ENCODE measurements at regions not wholly inside any gene's neighbourhood (a gene's known extent, or its start where the extent isn't known, plus 50 kb on each side); places are given as distances from the start of the nearest gene placed in this dataset.
"Not testable (repeated sequence)": the region's sequence is repeated elsewhere in the genome, so short reads cannot be mapped to it uniquely, and the experiment has no call there.

- H3K36me3 ChIP-seq, result peaks cover 0 to 14% of the 10 kb centered on the region in 2 donors
- H3K4me3 ChIP-seq; intact Hi-C loops (cut with DNase I; ENCODE audit: low total_unique reads); in situ Hi-C loops (cut with MboI; ENCODE audit: low sequenced_read_pairs in 4 of 4); H3K9me3 ChIP-seq; H3K4me1 ChIP-seq; ATAC-seq; DNase-seq; H3K27ac ChIP-seq; H3K27me3 ChIP-seq: not testable (repeated sequence)
Observed at GRCh38 chr6:57946769-57947091, 629.3 kb downstream of the PRIM2 start.

- ATAC-seq; in situ Hi-C loops (cut with MboI; ENCODE audit: low sequenced_read_pairs in 4 of 4); H3K4me1 ChIP-seq; H3K27ac ChIP-seq; H3K9me3 ChIP-seq; DNase-seq; H3K27me3 ChIP-seq; intact Hi-C loops (cut with DNase I; ENCODE audit: low total_unique reads); H3K4me3 ChIP-seq: not testable (repeated sequence)
- peaks cover 0 to 14% of the 10 kb centered on the region in 2 donors for H3K36me3 ChIP-seq
Observed at GRCh38 chr6:57948481-57948880, 631.1 kb downstream of the PRIM2 start.

DNA sequence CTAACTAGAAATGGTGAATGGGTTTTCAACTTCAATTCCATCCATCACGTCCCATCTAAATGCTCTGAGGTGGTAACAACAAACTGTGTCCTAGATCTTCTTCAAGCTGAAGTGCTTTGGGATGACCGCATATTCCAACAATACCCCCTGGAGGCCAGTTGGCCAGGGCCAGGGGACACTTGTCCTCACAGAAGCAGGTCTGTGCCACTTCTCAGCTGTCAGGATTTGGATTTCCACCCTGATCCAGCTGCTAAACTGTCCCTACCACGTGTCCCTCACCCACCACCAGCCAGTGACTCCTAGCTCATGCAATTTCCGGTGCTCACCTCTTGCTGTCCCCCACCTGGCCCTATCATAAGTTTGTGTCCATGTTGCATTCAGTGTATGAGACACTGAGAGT lies 633.0 kb downstream of the PRIM2 start:
- DNase-seq; H3K4me3 ChIP-seq; H3K27me3 ChIP-seq; intact Hi-C loops (cut with DNase I; ENCODE audit: low total_unique reads); H3K27ac ChIP-seq; ATAC-seq; H3K9me3 ChIP-seq; H3K4me1 ChIP-seq; in situ Hi-C loops (cut with MboI; ENCODE audit: low sequenced_read_pairs in 4 of 4): not testable (repeated sequence)
- H3K36me3 ChIP-seq, result peaks cover 0 to 14% of the 10 kb centered on the region in 2 donors

GRCh38 chr6:57966757-57967156 lies 649.3 kb downstream of the PRIM2 start:
- H3K27ac ChIP-seq; H3K4me3 ChIP-seq; H3K27me3 ChIP-seq; H3K9me3 ChIP-seq; DNase-seq; intact Hi-C loops (cut with DNase I; ENCODE audit: low total_unique reads); in situ Hi-C loops (cut with MboI; ENCODE audit: low sequenced_read_pairs in 4 of 4); H3K4me1 ChIP-seq; ATAC-seq; H3K36me3 ChIP-seq: not testable (repeated sequence)

DNA sequence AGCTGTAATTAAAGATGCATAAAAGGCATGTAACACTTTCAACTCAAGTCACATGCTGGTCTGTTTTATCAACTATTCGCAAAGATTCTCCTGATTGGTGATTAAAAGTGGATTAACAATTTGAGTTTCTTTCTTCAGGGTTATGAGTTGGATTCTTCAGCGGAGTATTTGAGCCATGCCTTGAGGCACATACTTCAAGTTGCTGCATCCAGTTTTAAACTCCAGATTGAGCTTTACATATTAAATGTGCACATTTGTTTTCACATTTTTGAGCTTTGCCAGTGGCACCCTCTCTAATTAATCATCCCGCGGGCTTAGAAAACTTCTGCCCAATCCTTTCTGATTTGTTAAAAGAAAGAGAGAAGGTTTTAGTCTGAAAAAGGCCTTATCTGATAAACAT lies 654.5 kb downstream of the PRIM2 start:
- H3K27ac ChIP-seq; H3K4me3 ChIP-seq; in situ Hi-C loops (cut with MboI; ENCODE audit: low sequenced_read_pairs in 4 of 4); intact Hi-C loops (cut with DNase I; ENCODE audit: low total_unique reads); H3K27me3 ChIP-seq; H3K36me3 ChIP-seq; H3K9me3 ChIP-seq; ATAC-seq; H3K4me1 ChIP-seq; DNase-seq: not testable (repeated sequence)

DNA sequence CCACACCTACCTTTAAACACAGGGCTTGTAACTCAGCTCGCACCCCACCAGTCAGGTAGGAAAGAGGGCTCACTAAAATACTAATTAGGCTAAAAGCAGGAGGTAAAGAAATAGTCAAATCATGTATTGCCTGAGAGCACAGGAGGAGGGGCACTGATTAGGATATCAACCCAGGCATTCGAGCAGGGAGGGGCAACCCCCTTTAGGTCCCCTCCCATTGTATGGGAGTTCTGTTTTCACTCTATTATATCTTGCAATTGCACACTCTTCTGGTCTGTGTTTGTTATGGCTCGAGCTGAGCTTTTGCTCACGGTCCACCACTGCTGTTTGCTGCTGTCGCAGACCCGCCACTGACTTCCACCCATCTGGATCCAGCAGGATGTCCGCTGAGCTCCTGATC lies 657.2 kb downstream of the PRIM2 start:
- ATAC-seq, result no peak
- H3K4me1 ChIP-seq, result no peaks in the 10 kb centered on the region
- intact Hi-C loops (cut with DNase I; ENCODE audit: low total_unique reads), result no loop called here
- H3K27me3 ChIP-seq, result peaks cover 0 to 3% (median 0%) of the 10 kb centered on the region in 3 donors
- no peaks in the 10 kb centered on the region for H3K36me3 ChIP-seq
- TF ChIP-seq POLR2A (IDR thresholded peaks at IDR 0.05), result no peak
- TF ChIP-seq, protein P1, sequence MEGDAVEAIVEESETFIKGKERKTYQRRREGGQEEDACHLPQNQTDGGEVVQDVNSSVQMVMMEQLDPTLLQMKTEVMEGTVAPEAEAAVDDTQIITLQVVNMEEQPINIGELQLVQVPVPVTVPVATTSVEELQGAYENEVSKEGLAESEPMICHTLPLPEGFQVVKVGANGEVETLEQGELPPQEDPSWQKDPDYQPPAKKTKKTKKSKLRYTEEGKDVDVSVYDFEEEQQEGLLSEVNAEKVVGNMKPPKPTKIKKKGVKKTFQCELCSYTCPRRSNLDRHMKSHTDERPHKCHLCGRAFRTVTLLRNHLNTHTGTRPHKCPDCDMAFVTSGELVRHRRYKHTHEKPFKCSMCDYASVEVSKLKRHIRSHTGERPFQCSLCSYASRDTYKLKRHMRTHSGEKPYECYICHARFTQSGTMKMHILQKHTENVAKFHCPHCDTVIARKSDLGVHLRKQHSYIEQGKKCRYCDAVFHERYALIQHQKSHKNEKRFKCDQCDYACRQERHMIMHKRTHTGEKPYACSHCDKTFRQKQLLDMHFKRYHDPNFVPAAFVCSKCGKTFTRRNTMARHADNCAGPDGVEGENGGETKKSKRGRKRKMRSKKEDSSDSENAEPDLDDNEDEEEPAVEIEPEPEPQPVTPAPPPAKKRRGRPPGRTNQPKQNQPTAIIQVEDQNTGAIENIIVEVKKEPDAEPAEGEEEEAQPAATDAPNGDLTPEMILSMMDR (IDR thresholded peaks at IDR 0.05 in 4 of 5, conservative IDR thresholded peaks at IDR 0.05 in 1 of 5), result no peak
- no peak for DNase-seq
- H3K9me3 ChIP-seq, result no peaks in the 10 kb centered on the region
- H3K4me3 ChIP-seq, result no peak overlapping the region
- H3K27ac ChIP-seq, result no peak overlapping the region
- in situ Hi-C loops (cut with MboI; ENCODE audit: low sequenced_read_pairs in 4 of 4), result no loop called here

DNA sequence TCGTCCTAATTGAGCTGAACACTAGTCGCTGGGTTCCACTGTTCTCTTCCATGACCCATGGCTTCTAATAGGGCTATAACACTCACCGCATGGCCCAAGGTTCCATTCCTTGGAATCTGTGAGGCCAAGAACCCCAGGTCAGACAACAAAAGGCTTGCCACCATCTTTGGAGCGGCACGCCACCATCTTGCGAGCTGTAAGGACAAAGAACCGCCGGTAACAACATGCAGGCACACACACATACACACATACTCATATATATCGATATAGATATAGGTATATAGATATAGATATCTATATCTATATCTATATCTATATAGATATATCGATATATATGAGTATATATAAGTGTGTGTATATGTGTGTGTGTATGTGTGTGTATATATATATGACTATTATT lies 657.7 kb downstream of the PRIM2 start:
- in situ Hi-C loops (cut with MboI; ENCODE audit: low sequenced_read_pairs in 4 of 4); H3K27me3 ChIP-seq; ATAC-seq; intact Hi-C loops (cut with DNase I; ENCODE audit: low total_unique reads); H3K36me3 ChIP-seq; H3K27ac ChIP-seq; H3K4me3 ChIP-seq; H3K9me3 ChIP-seq; H3K4me1 ChIP-seq; DNase-seq: not testable (repeated sequence)

GRCh38 chr6:57976371-57976770 lies 658.9 kb downstream of the PRIM2 start:
- H3K4me3 ChIP-seq; H3K27me3 ChIP-seq; intact Hi-C loops (cut with DNase I; ENCODE audit: low total_unique reads); DNase-seq; H3K4me1 ChIP-seq; ATAC-seq; H3K9me3 ChIP-seq; in situ Hi-C loops (cut with MboI; ENCODE audit: low sequenced_read_pairs in 4 of 4); H3K36me3 ChIP-seq; H3K27ac ChIP-seq: not testable (repeated sequence)

- H3K9me3 ChIP-seq; DNase-seq; H3K27ac ChIP-seq; in situ Hi-C loops (cut with MboI; ENCODE audit: low sequenced_read_pairs in 4 of 4); H3K4me3 ChIP-seq; H3K4me1 ChIP-seq; ATAC-seq; intact Hi-C loops (cut with DNase I; ENCODE audit: low total_unique reads); H3K36me3 ChIP-seq; H3K27me3 ChIP-seq: not testable (repeated sequence)
Observed at GRCh38 chr6:57983603-57984002, 666.2 kb downstream of the PRIM2 start.

DNA sequence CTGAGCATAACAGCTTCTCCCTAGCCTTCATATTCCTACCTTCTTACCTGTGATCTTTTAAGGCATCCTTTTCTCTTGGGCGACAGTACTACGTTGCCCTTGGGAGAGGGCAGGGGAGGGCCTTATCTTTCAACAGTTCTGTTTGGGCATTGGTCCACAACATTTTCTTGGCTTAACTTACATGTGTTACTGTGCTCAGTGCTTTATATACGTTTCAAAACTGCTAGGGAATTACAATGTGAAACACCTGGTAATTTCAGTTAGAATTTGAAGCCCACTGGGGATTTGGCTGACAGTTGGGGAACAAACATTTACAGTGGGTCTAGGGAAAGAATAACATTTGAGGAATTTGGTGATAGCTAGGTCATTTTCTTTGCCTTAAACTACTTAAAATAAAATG lies 667.1 kb downstream of the PRIM2 start:
- intact Hi-C loops (cut with DNase I; ENCODE audit: low total_unique reads), result not testable (repeated sequence)

GRCh38 chr6:57985734-57986133 lies 668.3 kb downstream of the PRIM2 start:
- DNase-seq; H3K36me3 ChIP-seq; H3K9me3 ChIP-seq; H3K27ac ChIP-seq; intact Hi-C loops (cut with DNase I; ENCODE audit: low total_unique reads); H3K4me1 ChIP-seq; H3K27me3 ChIP-seq; in situ Hi-C loops (cut with MboI; ENCODE audit: low sequenced_read_pairs in 4 of 4); H3K4me3 ChIP-seq; ATAC-seq: not testable (repeated sequence)

More for the DNA sequence above, 667.1 kb downstream of the PRIM2 start:
- DNase-seq; ATAC-seq; H3K27me3 ChIP-seq; H3K36me3 ChIP-seq; H3K9me3 ChIP-seq; H3K4me1 ChIP-seq; in situ Hi-C loops (cut with MboI; ENCODE audit: low sequenced_read_pairs in 4 of 4); H3K4me3 ChIP-seq; H3K27ac ChIP-seq: not testable (repeated sequence)

DNA sequence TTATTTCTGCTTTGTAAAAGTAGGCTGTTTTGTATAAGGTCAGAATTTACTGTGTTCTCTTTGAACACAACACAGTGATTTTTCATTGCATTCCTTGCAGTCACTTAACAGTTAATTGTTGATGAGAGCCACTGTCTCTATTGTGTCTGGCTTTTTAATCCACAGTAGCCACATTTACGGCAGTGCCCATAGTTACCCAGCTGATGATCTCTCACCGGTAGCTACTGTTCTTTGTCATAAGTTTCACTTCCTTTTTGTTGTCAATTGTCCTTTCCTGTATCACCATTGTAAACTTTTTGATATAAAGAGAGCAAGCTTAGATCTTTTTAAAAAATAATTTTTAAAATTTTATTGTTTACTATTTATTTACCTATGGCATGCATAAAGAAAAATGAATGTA lies 669.2 kb downstream of the PRIM2 start:
- ATAC-seq; H3K4me1 ChIP-seq; DNase-seq; H3K27me3 ChIP-seq; H3K9me3 ChIP-seq; H3K27ac ChIP-seq; H3K36me3 ChIP-seq; intact Hi-C loops (cut with DNase I; ENCODE audit: low total_unique reads); H3K4me3 ChIP-seq; in situ Hi-C loops (cut with MboI; ENCODE audit: low sequenced_read_pairs in 4 of 4): not testable (repeated sequence)

Measured in gastrocnemius medialis (tissue), 4 donors.